Body of pancreas (tissue), 4 donors: ENCODE measurements at regions not wholly inside any gene's neighbourhood (a gene's known extent, or its start where the extent isn't known, plus 50 kb on each side); places are given as distances from the start of the nearest gene placed in this dataset.

Source experiments
- CTCF ChIP-seq, 7 experiments: fragments of 450-650 bp in 4 of 7; fragments of 200-600 bp in 3 of 7; sonication (generic) in 3 of 7; IDR thresholded peaks; one replicate each; pipeline ENCODE4 v1.5.1; 2016 to 2019; ENCODE audit warnings: antibody characterized with exemption in 7 of 7
- POLR2A ChIP-seq, 3 donors: fragments of 450-650 bp; IDR thresholded peaks; one replicate each; pipeline ENCODE4 v1.6.1; 2016; ENCODE audit warnings: antibody characterized with exemption in 3 of 3, mild to moderate bottlenecking in 2 of 3

- TF ChIP-seq CTCF (IDR thresholded peaks at IDR 0.05), result no peak
- TF ChIP-seq POLR2A (IDR thresholded peaks at IDR 0.05), result no peak
Observed at GRCh38 chr5:159743234-159743633, 173.0 kb upstream of the ADRA1B start.
